IPS-NIHi11 (cell line): ENCODE measurements at regions not wholly inside any gene's neighbourhood (a gene's known extent, or its start where the extent isn't known, plus 50 kb on each side); places are given as distances from the start of the nearest gene placed in this dataset.
"Not testable (repeated sequence)": the region's sequence is repeated elsewhere in the genome, so short reads cannot be mapped to it uniquely, and the experiment has no call there.

Experiments
- DNase-seq: peaks from one replicate; pipeline ENCODE4 v3.0.0; 2012; ENCODE audit warnings: mixed read lengths, low spot score

DNA sequence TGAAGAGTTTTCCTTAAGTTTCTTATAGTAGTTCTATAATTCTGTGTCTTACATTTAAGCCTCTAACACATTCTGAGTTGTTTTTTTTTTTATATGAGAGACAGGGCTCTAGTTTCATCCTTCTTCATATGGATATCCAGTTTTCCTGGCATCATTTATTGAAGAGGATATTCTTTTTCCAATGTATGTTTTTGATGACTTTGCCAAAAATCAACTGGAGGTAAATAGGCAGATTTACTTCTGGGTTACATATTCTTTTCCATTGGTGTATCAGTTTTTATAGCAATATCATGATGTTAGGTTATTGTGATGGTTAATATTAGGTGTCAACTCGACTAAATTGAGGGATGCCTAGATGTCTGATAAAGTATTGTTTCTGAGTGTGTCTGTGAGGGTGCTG is 650.7 kb upstream of the GRID2 start:
- DNase-seq = no peak

DNA sequence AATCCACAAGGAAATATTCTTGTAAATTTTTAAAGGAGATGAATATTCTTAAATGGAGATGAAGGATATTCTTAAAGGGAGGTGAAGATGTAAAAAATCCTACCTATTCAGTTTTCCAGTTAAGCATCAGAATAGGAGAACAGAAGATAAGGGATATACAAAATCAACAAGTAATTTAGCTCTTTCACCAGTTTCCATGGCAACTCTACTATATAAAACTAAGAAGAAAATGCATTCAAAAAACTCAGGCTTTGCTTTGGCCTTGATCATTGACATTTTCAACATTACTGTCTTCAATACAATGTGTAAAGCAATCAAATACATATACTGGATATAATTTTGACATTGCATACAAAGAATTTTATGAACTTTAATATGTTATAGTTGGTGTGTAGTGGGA is 622.7 kb upstream of the GRID2 start:
- DNase-seq = no peak

DNA sequence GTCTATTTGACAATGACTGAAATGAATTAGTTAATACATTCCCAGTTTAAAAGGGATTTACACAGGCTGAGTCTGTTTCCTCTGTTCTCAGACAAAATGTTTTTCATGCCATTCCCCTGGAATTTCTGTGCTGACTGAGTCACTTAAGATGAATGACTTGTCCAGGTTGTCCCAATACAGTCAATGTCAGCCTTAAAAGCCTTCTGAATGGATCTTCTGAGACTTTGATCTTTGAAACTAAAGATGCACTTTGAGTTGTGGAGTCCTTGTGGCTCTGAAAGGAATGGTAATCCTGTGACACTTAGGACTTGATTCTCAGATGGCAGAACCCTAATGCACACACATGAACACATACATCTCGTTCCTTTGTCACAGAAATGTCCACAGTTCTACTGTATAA is 622.2 kb upstream of the GRID2 start:
- DNase-seq = no peak

DNA sequence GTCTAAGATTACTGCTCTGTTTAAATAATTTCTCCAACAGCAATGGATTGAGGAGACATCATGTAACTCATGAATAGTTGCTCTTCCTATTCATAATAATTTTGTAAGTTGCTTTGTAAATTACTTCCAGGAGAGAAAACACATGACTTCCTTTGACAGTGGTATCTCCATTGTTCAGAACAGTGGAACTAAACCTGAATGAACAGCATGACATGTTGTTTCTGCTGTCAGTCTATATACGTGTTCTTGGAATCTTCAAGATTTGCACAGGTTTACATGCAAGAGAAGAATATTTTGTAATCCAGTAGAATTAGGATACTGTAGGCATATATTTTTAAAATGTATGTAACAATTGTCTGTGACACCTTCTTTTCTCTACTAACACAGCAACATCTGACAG is 618.8 kb upstream of the GRID2 start:
- DNase-seq = no peak

DNA sequence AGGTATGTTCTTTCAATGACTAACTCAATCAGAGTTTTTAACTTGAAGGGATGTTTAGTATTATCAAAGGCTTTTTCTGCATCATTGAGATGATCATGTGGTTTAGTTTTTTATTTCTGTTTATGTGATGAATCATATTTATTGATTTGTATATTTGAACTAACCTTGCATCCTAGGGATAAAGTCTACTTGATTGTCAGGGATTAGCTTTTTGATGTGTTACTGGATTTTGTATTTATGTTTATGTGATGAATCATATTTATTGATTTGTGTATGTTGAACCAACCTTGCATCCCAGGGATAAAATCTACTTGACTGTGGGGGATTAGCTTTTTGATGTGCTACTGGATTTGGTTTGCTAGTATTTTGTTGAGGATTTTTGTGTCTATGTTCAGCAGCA is 615.4 kb upstream of the GRID2 start:
- DNase-seq = no peak

DNA sequence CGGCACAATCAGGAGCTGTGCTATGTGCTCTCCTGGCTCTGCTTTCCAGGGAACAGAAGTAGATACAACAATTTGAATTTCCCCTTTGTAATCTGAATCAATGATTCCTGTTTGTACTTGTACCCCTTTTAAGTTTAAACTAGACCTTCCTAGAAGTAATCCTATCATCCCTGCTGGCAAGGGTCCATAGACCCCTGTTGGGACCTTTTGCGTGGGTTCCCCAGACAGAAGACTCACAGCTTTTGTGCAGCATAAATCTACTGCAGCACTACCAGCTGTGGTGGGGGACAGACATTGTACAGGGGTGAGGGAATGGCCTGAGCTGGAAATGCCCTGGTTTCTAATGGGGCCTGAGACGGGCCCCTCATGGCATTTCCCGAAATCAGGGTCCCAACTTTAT is 604.1 kb upstream of the GRID2 start:
- not testable (repeated sequence) for DNase-seq

DNA sequence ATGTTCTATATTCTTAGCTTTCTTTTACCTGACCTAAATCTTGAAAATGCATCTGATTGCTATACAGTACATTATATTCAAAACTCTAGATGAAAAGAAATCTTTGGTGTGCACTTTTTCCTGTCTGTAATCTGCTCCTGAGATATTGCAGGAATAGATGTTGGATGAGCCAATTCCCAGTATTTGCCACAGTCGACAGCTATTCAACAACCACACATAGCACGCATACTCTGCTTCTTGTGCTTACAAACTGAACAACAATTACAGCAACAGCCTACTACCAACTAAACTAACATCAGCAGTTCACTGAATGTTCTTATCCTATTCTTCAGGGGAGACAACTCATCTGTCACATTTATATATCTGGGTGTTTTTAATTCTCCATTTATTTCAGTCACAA is 573.9 kb upstream of the GRID2 start:
- DNase-seq = no peak

DNA sequence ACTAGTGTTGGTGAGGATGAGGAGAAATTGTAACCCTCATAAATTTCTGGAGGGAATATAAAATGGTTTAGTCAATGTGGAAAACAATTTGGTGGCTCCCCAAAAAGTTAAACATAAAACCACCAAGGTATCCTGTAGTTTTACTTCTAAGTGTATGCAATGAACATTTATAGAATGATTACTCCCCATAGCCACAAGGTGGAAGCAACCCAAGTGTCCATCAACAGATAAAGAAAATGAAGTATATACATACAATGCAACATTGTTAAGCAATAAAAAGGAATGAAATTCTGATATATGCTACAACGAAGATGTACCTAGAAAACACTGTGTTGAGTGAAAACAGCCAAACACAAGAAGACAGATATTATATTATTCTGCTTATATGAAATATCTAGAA is 569.1 kb upstream of the GRID2 start:
- DNase-seq = no peak

DNA sequence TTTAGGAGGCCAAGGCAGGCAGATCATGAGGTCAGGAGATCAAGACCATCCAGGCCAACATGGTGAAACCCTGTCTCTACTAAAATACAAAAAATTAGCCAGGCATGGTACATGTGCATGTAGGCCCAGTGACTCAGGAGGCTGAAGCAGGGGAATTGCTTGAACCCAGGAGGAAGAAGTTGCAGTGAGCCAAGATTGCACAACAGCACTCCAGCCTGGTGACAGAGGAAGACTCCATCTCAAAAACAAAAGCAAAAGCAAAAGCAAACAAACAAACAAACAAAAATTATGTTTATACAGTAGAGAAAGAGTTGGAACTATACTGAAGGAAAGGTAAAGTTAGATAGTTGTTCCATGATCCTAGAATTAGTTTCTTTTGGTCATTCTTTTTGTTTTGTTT is 564.9 kb upstream of the GRID2 start:
- DNase-seq = not testable (repeated sequence)

DNA sequence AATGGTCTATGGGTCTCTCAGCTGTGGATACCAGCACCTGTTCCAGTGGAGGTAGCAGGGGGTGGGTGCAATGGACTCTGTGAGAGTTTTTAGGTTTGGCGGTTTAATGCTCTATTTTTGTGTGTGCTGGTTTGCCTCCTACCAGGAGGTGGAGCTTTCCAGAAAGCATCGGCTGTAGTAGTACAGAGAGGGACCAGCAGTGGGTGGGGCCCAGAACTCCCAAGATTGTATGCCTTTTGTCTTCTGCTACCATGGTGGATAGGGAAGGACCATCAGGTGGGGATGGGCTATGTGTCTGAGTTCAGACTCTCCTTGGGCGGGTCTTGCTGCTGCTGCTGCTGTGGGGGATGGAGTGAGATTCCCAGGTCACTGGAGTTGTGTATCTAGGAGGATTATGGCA is 557.2 kb upstream of the GRID2 start:
- no peak for DNase-seq

DNA sequence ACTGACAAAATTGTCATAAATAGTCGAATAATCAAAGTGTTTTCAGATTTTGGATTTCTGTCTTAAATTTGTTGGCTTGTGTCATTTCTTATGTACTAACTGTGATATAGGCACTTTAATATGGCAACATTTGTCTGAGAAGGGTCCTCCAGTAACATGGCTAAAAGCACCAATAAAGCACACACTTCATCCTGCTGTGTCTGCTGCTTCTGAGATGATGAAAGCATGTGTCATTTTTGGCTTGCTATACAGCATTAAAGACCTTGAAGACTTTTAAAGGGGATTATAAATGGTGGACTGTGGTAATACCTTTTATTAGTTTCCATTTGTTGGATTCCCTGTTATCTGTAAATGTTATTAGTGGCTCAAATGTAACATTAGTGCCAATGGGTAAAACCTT is 551.8 kb upstream of the GRID2 start:
- DNase-seq = no peak

DNA sequence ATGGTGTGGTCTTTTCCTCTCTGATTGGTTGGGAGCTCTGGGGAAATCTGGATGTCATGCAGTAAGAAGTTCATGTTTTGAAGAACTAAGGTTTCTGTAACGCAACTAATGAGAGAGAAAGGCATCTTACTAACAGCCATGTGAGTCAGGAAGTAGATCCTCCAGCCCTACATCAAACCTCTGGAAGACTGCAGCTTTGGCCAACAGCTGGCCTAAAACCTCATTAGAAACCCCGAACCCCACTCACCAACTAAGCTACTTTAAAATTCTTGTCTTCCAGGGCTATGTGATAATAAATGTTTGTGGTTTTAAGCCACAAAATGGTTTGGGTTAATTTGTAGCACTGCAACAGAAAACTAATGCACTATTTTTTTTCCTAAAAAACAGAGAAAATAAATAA is 549.0 kb upstream of the GRID2 start:
- no peak for DNase-seq

DNA sequence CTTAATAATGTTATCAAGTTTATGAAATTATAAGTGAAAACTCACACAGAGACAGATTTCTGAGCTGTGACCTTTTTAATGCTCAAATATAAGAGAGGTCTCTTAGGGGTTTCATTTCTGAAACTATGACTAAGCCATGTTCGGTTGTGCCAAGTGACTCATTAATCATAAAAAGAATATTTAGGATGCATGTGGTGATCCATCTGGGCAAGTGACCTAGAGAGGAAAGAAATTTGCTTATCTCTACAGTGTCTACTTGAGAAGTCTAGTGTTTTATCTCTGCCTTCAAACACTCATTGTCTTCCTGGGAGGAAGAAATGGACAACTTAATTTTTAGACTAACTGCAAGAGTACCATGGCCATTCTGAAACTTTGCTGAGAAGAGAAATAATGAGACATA is 545.3 kb upstream of the GRID2 start:
- no peak for DNase-seq

DNA sequence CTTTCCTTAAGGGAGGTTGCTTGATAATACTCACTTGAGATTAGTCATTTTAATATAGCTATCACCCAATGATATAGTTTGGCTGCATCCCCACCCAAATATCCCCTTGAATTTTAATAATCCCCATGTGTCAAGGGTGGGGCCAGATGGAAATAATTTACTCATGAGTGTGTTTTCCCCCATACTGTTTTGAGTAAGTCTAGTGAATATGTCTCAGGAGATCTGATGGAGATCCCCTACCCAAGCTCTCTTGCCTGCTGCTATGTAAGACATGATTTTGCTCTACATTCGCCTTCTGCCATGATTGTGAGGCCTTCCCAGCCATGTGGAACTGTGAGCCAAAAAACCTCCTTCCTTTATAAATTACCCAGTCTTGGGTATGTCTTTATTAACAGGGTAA is 539.7 kb upstream of the GRID2 start:
- no peak for DNase-seq

DNA sequence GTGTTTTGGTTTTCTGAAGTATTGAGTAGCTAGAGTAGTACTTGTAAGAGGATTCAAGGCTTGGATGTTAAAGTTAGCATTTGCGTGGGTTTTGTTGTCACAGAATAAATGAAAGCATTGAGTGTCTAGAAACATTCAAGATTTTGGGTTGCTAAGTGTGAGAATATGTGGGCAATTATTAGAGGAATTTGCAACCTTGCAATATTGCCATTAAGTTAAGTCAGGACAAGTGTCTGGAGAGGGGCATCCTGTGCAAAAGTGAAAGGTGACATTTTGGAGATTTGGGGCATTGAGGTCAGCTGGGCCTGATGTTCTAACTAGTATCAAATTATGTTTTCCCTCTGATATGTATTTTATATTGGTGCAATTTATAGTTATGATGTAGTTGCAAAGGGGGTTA is 533.9 kb upstream of the GRID2 start:
- DNase-seq = no peak

DNA sequence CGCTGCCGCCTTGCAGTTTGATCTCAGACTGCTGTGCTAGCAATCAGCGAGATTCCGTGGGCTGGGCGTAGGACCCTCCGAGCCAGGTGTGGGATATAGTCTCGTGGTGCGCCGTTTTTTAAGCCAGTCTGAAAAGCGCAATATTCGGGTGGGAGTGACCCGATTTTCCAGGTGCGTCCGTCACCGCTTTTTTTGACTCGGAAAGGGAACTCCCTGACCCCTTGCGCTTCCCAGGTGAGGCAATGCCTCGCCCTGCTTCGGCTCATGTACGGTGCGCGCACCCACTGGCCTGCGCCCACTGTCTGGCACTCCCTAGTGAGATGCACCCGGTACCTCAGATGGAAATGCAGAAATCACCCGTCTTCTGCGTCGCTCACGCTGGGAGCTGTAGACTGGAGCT is 512.1 kb upstream of the GRID2 start:
- not testable (repeated sequence) for DNase-seq

DNA sequence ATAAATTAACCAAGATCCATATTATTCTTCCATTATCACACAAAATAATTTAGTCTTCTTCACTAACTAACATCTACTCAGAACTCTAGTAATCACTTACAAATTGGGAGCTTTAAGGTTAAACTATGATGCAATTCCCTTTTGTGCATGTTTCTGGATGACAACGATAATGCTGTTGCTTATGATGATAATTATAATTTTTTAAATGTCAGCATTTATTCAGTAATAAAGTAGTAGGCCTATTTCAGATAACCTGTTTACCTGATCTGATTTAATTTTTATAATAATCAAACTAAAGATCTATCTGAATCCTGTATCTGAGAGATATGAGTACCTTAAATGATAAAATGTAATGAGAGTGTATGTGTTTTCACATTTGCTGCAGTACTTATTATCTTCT is 507.8 kb upstream of the GRID2 start:
- DNase-seq = no peak

DNA sequence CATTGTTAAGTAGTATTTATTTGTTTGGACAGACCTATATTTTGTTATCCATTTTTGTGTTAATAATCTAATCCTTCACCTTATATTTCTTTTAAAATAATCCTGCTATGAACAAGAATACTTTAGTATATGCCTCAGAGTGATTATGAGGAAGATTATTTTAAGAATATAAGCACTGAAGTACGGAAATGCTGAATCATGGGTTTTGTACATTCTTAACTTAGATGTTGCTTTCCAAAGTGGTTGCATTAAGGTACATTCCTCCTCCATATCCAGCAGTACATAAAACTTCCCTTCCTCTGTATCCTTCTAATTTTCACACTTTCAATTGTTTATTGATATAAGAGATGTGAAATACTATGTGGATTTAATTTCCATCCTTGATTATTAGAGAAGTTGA is 491.4 kb upstream of the GRID2 start:
- DNase-seq = no peak

DNA sequence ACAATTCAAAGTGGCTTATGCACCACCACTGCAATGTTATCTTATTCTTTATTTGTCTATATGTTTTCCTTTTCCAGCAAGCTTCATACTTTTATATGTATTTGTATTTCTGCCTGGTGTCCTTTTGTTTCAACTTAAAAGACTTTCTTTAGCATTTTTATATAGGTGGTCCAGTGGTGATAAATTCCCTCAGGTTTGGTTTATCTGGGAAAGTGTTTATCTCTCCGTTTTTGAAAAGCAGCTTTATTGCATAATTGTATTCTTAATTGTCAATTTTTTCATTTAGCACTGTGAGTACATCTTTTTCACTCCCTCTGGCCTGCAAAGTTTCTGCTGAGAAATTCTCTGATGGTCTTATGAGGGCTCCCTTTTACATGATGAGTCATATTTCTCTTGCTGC is 479.0 kb upstream of the GRID2 start:
- no peak for DNase-seq

DNA sequence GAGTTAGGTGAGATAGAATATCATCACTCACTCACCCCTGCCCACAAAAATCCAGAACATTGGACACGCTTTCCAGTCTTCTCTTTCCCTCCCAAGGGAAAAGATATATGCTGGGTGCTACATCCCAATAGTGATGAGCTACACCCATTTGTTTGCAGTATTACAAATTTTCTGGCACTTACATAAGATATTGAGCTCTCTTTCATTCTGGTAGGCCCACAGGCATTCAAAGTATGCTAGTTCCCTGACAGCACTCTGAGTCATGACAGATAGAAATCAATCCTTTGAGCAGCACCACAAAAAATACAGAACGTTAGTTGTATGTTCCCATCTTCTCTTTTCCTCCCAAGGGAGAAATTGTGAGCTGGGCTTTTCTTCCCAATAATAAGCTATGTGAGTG is 477.6 kb upstream of the GRID2 start:
- no peak for DNase-seq

DNA sequence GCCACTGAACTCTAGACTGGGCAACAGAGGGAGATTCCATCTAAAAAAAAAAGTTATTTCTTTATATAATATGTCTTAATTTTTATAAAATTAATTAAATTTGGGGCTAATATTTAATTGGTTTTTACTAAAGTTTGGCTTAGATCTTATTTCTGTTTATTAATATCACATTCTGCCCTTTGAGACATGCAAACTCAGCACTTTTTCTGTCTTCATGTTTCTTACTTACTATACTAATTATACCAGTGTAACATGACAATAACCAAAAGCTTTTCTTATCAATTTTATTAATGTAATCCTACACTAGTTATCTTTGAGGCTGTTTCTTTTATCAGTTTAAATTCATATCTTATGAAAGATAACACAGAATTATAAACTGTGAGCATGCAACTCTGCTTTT is 475.9 kb upstream of the GRID2 start:
- no peak for DNase-seq

DNA sequence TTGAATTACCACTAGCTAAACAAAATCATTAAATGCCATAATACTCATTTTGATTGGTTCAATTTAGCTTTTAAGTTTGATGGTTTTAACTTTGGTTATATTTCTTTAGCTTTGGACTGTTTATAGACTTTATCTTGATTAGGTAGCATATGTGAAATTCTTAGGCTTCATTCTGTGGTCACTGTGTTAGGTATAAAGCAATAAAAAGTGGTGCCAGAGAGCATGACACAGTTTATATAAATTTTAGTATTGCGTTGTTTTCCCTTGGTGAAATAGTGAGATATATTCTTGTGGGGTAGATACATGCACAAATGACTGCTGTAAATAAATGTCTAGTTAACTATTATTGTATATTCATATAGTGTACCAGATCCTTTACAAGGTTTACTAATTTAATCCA is 474.2 kb upstream of the GRID2 start:
- no peak for DNase-seq

DNA sequence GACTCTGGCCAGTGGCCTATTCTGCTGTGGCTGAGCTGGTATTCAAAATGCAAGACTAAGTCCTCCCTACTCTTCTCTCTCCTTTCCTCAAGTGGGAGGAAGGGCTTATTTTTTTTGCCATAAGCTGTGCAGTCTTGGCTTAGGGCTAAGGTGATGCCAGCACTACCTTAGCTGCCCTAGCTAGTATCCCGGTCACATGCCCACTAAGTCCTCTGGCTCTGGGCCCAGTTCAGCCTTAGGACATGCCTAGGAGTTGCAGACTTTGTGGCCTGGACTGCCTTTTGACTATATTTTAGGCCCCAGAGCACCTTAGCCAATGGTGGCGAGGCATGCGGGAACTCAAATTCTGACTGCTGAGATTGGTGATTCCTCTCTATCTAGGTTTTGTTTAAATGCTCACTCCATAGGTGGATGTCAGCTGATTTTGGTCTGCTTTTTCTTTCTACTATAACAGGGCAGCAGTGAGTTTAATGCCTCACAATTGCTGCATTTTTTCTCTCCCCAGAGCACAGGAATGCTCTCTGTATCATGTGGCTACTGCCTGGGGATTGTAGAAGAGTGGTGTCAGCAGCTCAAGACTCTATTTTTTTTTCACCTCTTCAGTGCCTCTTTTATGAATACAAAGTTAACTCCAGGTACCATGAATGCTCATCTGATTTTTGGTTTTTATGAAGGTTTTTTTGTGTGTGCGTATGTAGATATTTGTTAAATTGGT is 472.9 kb upstream of the GRID2 start:
- DNase-seq = no peak

DNA sequence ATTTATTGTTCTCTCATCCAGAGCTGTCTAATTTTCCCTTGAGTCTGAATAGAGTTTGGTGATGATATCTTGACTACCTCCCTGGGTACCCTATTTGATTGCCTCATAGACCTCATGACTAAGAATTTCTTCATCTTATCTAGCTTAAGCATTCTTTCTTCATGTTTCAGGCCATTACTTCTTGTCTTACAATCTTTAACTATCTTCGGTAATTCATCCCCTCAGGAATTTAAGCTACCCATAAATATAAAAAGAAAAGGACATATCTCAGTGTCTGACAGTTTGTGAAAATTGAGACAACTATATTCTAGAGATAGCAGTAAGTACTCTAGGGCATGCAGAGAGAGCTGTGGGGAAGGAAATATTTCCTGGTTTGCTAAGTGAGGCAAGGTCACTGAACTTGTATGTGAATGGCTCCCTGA is 466.1 kb upstream of the GRID2 start:
- no peak for DNase-seq
